ENCODE measurements at regions not wholly inside any gene's neighbourhood (a gene's known extent, or its start where the extent isn't known, plus 50 kb on each side); places are given as distances from the start of the nearest gene placed in this dataset.

DNA sequence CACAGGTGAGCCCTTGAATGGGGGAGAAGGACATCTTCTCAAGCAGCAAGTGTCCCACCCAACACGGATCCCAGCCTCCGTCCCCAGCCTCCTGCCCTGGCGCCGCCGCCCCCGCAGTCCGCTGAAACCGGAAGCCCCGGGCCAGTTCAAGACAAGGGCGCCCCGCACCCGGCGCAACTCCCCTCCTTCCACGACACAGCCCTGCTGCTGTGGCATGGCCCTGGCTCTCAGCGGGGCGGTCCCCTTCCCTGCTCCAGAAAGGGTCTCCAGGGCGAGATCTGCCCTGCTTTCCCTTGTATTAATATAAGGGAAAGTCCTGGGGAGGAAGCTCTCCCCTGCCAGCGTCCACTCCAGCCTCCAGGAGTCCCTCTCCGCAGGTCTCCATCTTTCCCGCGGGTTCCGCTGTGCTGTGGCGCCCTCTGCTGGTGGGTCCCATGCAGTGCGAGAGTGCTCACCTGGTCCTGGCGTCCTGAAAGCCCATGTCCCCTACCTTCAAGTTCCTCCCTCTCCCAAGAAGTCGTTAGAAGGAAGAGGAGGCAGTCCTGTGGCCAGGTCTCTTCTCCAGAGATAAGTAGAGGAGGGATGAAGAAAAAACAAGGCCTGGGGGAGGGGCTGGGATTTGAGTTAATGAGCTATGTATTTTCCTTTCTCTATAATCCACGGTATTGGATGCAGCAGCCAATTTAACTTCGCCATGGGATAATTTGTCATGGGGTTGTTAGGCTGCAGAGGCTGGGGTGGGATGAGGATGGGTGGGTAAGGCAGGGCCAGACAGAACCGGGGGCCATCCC lies 176.0 kb downstream of the SMAD2 start:
- Histone ChIP-seq H3K4me1 (no peaks in the 10 kb centered on the region), H3K27ac (no peak overlapping the region), H3K79me2 (ENCODE audit: low read depth) (no peaks in the 10 kb centered on the region), H3K9ac (no peak overlapping the region), H4K20me1 (ENCODE audit: low read depth) (no peaks in the 10 kb centered on the region), H3K4me3 (no peak overlapping the region), H2AFZ (replicated peaks) (peak overlapping the region; percentile 95), H3F3A (ENCODE audit: low read depth) (peaks cover 7% of the 10 kb centered on the region), H3K9me3 (ENCODE audit: low read depth) (no peaks in the 10 kb centered on the region), H3K27me3 (no peaks in the 10 kb centered on the region), H3K4me2 (peak overlapping the region; percentile 45), H3K36me3 (no peaks in the 10 kb centered on the region)
- H3K27ac Mint-ChIP-seq: no peak overlapping the region
- peak; percentile 83 for DNase-seq (ENCODE audit: low spot score)
- no peak overlapping the region for H3K4me3 Mint-ChIP-seq
- TF ChIP-seq, protein P1, sequence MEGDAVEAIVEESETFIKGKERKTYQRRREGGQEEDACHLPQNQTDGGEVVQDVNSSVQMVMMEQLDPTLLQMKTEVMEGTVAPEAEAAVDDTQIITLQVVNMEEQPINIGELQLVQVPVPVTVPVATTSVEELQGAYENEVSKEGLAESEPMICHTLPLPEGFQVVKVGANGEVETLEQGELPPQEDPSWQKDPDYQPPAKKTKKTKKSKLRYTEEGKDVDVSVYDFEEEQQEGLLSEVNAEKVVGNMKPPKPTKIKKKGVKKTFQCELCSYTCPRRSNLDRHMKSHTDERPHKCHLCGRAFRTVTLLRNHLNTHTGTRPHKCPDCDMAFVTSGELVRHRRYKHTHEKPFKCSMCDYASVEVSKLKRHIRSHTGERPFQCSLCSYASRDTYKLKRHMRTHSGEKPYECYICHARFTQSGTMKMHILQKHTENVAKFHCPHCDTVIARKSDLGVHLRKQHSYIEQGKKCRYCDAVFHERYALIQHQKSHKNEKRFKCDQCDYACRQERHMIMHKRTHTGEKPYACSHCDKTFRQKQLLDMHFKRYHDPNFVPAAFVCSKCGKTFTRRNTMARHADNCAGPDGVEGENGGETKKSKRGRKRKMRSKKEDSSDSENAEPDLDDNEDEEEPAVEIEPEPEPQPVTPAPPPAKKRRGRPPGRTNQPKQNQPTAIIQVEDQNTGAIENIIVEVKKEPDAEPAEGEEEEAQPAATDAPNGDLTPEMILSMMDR (IDR thresholded peaks at IDR 0.05): peak; percentile 99
- TF ChIP-seq EZH2phosphoT487 (IDR thresholded peaks at IDR 0.05): no peak
- TF ChIP-seq EZH2 (IDR thresholded peaks at IDR 0.05): peak; percentile 42
- H3K27me3 Mint-ChIP-seq (ENCODE audit: insufficient read depth, low read depth): peaks cover 16% of the 10 kb centered on the region
- no peaks in the 10 kb centered on the region for H3K36me3 Mint-ChIP-seq
- H3K9me3 Mint-ChIP-seq: peaks cover 2% of the 10 kb centered on the region
- H3K4me1 Mint-ChIP-seq: no peaks in the 10 kb centered on the region

GRCh38 chr18:47752796-47753645 lies 177.4 kb downstream of the SMAD2 start:
- H3K9me3 ChIP-seq (ENCODE audit: low read depth): no peaks in the 10 kb centered on the region
- H3K36me3 Mint-ChIP-seq: no peaks in the 10 kb centered on the region
- peaks cover 16% of the 10 kb centered on the region for H3K27me3 Mint-ChIP-seq (ENCODE audit: insufficient read depth, low read depth)
- H3K4me3 Mint-ChIP-seq: no peak overlapping the region
- H2AFZ ChIP-seq (replicated peaks): no peak overlapping the region
- no peak overlapping the region for H3K9ac ChIP-seq
- DNase-seq (ENCODE audit: low spot score): no peak
- H3K36me3 ChIP-seq: no peaks in the 10 kb centered on the region
- TF ChIP-seq EZH2phosphoT487 (IDR thresholded peaks at IDR 0.05): no peak
- no peak for TF ChIP-seq EZH2 (IDR thresholded peaks at IDR 0.05)
- TF ChIP-seq, protein P1 (IDR thresholded peaks at IDR 0.05): no peak
- H3K4me2 ChIP-seq: no peak overlapping the region
- H3K27ac Mint-ChIP-seq: no peak overlapping the region
- no peak overlapping the region for H3K27ac ChIP-seq
- no peaks in the 10 kb centered on the region for H3K4me1 Mint-ChIP-seq
- no peaks in the 10 kb centered on the region for H3K79me2 ChIP-seq (ENCODE audit: low read depth)
- no peak overlapping the region for H3K4me3 ChIP-seq
- no peaks in the 10 kb centered on the region for H3K4me1 ChIP-seq
- no peaks in the 10 kb centered on the region for H3K9me3 Mint-ChIP-seq
- no peaks in the 10 kb centered on the region for H4K20me1 ChIP-seq (ENCODE audit: low read depth)
- H3K27me3 ChIP-seq: peaks cover 8% of the 10 kb centered on the region
- peaks cover 7% of the 10 kb centered on the region for H3F3A ChIP-seq (ENCODE audit: low read depth)

- no peak for DNase-seq (ENCODE audit: low spot score)
- Mint-ChIP-seq H3K36me3 (no peaks in the 10 kb centered on the region), H3K9me3 (no peaks in the 10 kb centered on the region), H3K4me3 (no peak overlapping the region), H3K27ac (no peak overlapping the region), H3K27me3 (ENCODE audit: insufficient read depth, low read depth) (peaks cover 16% of the 10 kb centered on the region), H3K4me1 (no peaks in the 10 kb centered on the region)
- H3K79me2 ChIP-seq (ENCODE audit: low read depth): no peaks in the 10 kb centered on the region
- H3K4me3 ChIP-seq: no peak overlapping the region
- peaks cover 8% of the 10 kb centered on the region for H3K27me3 ChIP-seq
- no peaks in the 10 kb centered on the region for H4K20me1 ChIP-seq (ENCODE audit: low read depth)
- no peaks in the 10 kb centered on the region for H3K36me3 ChIP-seq
- H3K9me3 ChIP-seq (ENCODE audit: low read depth): no peaks in the 10 kb centered on the region
- TF ChIP-seq, protein P1 (IDR thresholded peaks at IDR 0.05): no peak
- TF ChIP-seq EZH2 (IDR thresholded peaks at IDR 0.05) (no peak), EZH2phosphoT487 (IDR thresholded peaks at IDR 0.05) (no peak)
- no peak overlapping the region for H3K9ac ChIP-seq
- no peak overlapping the region for H3K27ac ChIP-seq
- H3F3A ChIP-seq (ENCODE audit: low read depth): peaks cover 7% of the 10 kb centered on the region
- no peaks in the 10 kb centered on the region for H3K4me1 ChIP-seq
- no peak overlapping the region for H2AFZ ChIP-seq (replicated peaks)
- no peak overlapping the region for H3K4me2 ChIP-seq
These were observed 179.5 kb downstream of the SMAD2 start for GRCh38 chr18:47750889-47751423.
